Fibroblast of lung (primary cell): ENCODE measurements at regions not wholly inside any gene's neighbourhood (a gene's known extent, or its start where the extent isn't known, plus 50 kb on each side); places are given as distances from the start of the nearest gene placed in this dataset.

ENCODE experiments used
- DNase-seq, 2 donors: peaks; one replicate each; pipeline versions ENCODE4 v3.0.0 to v3.0.0-alpha.2; 2010; ENCODE audit warnings: low read depth in 2 of 2
- H2AFZ ChIP-seq: 2 replicates; pipeline ENCODE4 v1.5.1; 2012; ENCODE audit warnings: low read length, control low read depth, inconsistent platforms
- H3K27ac ChIP-seq: 2 replicates; pipeline ENCODE4 v1.5.1; 2011; ENCODE audit warnings: low read length, control low read depth; ENCODE audit not compliant: insufficient read depth
- H3K27me3 ChIP-seq: 2 replicates; pipeline ENCODE4 v1.5.1; 2011; ENCODE audit warnings: mild to moderate bottlenecking, low read length; ENCODE audit not compliant: control insufficient read depth, insufficient read depth
- H3K36me3 ChIP-seq: 2 replicates; pipeline ENCODE4 v1.5.1; 2011; ENCODE audit warnings: low read length; ENCODE audit not compliant: control insufficient read depth, insufficient read depth
- H3K4me1 ChIP-seq: 2 replicates; pipeline ENCODE4 v1.5.1; 2011; ENCODE audit warnings: low read length; ENCODE audit not compliant: control insufficient read depth, insufficient read depth; ENCODE audit errors: extremely low read depth
- H3K4me2 ChIP-seq: 2 replicates; pipeline ENCODE4 v1.5.1; 2011; ENCODE audit warnings: low read length, control low read depth; ENCODE audit not compliant: insufficient read depth; ENCODE audit errors: extremely low read depth
- H3K4me3 ChIP-seq, 4 experiments: fragments of 200-600 bp in 1 of 4; sonication (generic) in 1 of 4; replicated peaks in 1 of 4; 2 replicates each; pipeline ENCODE4 v1.5.1; 2011 to 2016; ENCODE audit warnings: low read length in 4 of 4, low read depth in 3 of 4, mild to moderate bottlenecking in 3 of 4, control low read depth in 2 of 4, inconsistent platforms in 1 of 4, mixed read lengths in 1 of 4; ENCODE audit not compliant: insufficient read depth in 1 of 4; ENCODE audit errors: control extremely low read depth in 1 of 4
- H3K79me2 ChIP-seq: 2 replicates; pipeline ENCODE4 v1.5.1; 2012; ENCODE audit warnings: mild to moderate bottlenecking, low read length, inconsistent platforms; ENCODE audit not compliant: control insufficient read depth, insufficient read depth
- H3K9ac ChIP-seq: 2 replicates; pipeline ENCODE4 v1.5.1; 2011; ENCODE audit warnings: mild to moderate bottlenecking, low read length, control low read depth; ENCODE audit not compliant: insufficient read depth
- H3K9me3 ChIP-seq: 2 replicates; pipeline ENCODE4 v1.5.1; 2012; ENCODE audit warnings: low read depth, low read length; ENCODE audit not compliant: control insufficient read depth, insufficient read depth
- H4K20me1 ChIP-seq: 2 replicates; pipeline ENCODE4 v1.5.1; 2011; ENCODE audit warnings: low read length; ENCODE audit not compliant: control insufficient read depth, insufficient read depth; ENCODE audit errors: extremely low read depth
- CTCF ChIP-seq, 2 donors: IDR thresholded peaks in 1 of 2; conservative IDR thresholded peaks in 1 of 2; 1 replicate in 1 of 2; 2 replicates in 1 of 2; pipeline ENCODE4 v1.5.1; 2011 to 2012; ENCODE audit warnings: low read length in 2 of 2, control low read depth in 1 of 2, inconsistent platforms in 1 of 2, low read depth in 1 of 2, mild to moderate bottlenecking in 1 of 2
- EZH2 ChIP-seq: IDR thresholded peaks from 2 replicates; pipeline ENCODE4 v1.5.1; 2012; ENCODE audit warnings: low read length, control low read depth, mild to moderate bottlenecking; ENCODE audit errors: missing control alignments

- Histone ChIP-seq H3K27me3 (no peaks in the 10 kb centered on the region), H3K27ac (no peak overlapping the region), H3K79me2 (no peaks in the 10 kb centered on the region), H4K20me1 (no peaks in the 10 kb centered on the region), H3K4me1 (no peaks in the 10 kb centered on the region), H3K4me3 (no peak overlapping the region), H3K9me3 (no peaks in the 10 kb centered on the region), H3K36me3 (no peaks in the 10 kb centered on the region), H3K9ac (no peak overlapping the region), H2AFZ (no peak overlapping the region), H3K4me2 (no peak overlapping the region)
- no peak for DNase-seq
- no peak for TF ChIP-seq EZH2
- TF ChIP-seq CTCF (conservative IDR thresholded peaks at IDR 0.05 in 1 of 2, IDR thresholded peaks at IDR 0.05 in 1 of 2; ENCODE audit: low read depth in 1 of 2, low read length in 2 of 2): no peak
Measured at GRCh38 chr2:107437265-107437664, 389.4 kb upstream of the RGPD4 start.

- Histone ChIP-seq H3K79me2 (no peaks in the 10 kb centered on the region), H3K4me2 (no peak overlapping the region), H4K20me1 (no peaks in the 10 kb centered on the region), H3K36me3 (no peaks in the 10 kb centered on the region), H3K4me3 (no peak overlapping the region), H3K27ac (no peak overlapping the region), H2AFZ (no peak overlapping the region), H3K4me1 (no peaks in the 10 kb centered on the region), H3K27me3 (no peaks in the 10 kb centered on the region), H3K9me3 (no peaks in the 10 kb centered on the region), H3K9ac (no peak overlapping the region)
- DNase-seq: no peak
- TF ChIP-seq CTCF (conservative IDR thresholded peaks at IDR 0.05 in 1 of 2, IDR thresholded peaks at IDR 0.05 in 1 of 2; ENCODE audit: low read depth in 1 of 2, low read length in 2 of 2): no peak
- no peak for TF ChIP-seq EZH2
Measured at GRCh38 chr2:107437807-107438206, 388.9 kb upstream of the RGPD4 start.

- no peaks in the 10 kb centered on the region for H4K20me1 ChIP-seq
- H3K27ac ChIP-seq: no peak overlapping the region
- TF ChIP-seq EZH2 (no peak), CTCF (conservative IDR thresholded peaks at IDR 0.05 in 1 of 2, IDR thresholded peaks at IDR 0.05 in 1 of 2; ENCODE audit: low read depth in 1 of 2, low read length in 2 of 2) (no peak)
- no peaks in the 10 kb centered on the region for H3K36me3 ChIP-seq
- H3K4me2 ChIP-seq: no peak overlapping the region
- H3K9me3 ChIP-seq: no peaks in the 10 kb centered on the region
- no peak for DNase-seq
- no peak overlapping the region for H3K9ac ChIP-seq
- H3K27me3 ChIP-seq: no peaks in the 10 kb centered on the region
- no peaks in the 10 kb centered on the region for H3K79me2 ChIP-seq
- no peak overlapping the region for H3K4me3 ChIP-seq
- H3K4me1 ChIP-seq: no peaks in the 10 kb centered on the region
- no peak overlapping the region for H2AFZ ChIP-seq
Measured at GRCh38 chr2:107448160-107448559, 378.5 kb upstream of the RGPD4 start.
